ENCODE measurements at regions not wholly inside any gene's neighbourhood (a gene's known extent, or its start where the extent isn't known, plus 50 kb on each side); places are given as distances from the start of the nearest gene placed in this dataset.

DNA sequence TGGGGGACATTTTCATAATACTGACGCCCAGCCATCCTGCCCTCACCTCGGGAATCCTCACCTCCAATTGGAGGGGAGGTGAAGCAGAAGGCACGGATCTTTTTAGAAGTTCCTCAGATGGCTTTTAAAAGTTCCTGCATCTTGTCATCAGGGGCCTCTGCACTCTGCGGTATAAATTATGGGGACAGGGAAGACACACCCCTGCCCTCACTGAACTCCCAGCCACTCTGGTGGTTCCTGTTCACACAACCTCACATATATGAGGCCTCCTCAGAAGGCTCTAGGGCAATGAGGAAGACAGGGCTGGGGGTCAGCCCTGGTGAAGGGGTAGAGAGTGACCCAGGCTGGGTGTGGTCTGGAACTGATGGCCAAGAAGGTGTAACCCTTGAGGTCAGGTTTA, 187.0 kb downstream of the SOD2 start:
- intact Hi-C loops (cut with DNase I), result no loop called here
- TF ChIP-seq, protein P1, sequence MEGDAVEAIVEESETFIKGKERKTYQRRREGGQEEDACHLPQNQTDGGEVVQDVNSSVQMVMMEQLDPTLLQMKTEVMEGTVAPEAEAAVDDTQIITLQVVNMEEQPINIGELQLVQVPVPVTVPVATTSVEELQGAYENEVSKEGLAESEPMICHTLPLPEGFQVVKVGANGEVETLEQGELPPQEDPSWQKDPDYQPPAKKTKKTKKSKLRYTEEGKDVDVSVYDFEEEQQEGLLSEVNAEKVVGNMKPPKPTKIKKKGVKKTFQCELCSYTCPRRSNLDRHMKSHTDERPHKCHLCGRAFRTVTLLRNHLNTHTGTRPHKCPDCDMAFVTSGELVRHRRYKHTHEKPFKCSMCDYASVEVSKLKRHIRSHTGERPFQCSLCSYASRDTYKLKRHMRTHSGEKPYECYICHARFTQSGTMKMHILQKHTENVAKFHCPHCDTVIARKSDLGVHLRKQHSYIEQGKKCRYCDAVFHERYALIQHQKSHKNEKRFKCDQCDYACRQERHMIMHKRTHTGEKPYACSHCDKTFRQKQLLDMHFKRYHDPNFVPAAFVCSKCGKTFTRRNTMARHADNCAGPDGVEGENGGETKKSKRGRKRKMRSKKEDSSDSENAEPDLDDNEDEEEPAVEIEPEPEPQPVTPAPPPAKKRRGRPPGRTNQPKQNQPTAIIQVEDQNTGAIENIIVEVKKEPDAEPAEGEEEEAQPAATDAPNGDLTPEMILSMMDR (IDR thresholded peaks at IDR 0.05), result no peak
- ATAC-seq (peak in 1 of 8 donors; percentile 9), DNase-seq (no peak)
- Histone ChIP-seq H3K4me1 (peaks cover 0 to 11% (median 0%) of the 10 kb centered on the region in 9 donors), H3K36me3 (no peaks in the 10 kb centered on the region), H3K4me3 (no peak overlapping the region), H3K9me3 (no peaks in the 10 kb centered on the region), H3K27ac (peak overlapping the region in 2 of 10 donors; percentile 29 to 36), H3K27me3 (peaks cover 0 to 5% (median 0%) of the 10 kb centered on the region in 7 donors)
- 69 to 70% methylated on average over 4 of the region's 4 CpGs for WGBS, 2 donors

DNA sequence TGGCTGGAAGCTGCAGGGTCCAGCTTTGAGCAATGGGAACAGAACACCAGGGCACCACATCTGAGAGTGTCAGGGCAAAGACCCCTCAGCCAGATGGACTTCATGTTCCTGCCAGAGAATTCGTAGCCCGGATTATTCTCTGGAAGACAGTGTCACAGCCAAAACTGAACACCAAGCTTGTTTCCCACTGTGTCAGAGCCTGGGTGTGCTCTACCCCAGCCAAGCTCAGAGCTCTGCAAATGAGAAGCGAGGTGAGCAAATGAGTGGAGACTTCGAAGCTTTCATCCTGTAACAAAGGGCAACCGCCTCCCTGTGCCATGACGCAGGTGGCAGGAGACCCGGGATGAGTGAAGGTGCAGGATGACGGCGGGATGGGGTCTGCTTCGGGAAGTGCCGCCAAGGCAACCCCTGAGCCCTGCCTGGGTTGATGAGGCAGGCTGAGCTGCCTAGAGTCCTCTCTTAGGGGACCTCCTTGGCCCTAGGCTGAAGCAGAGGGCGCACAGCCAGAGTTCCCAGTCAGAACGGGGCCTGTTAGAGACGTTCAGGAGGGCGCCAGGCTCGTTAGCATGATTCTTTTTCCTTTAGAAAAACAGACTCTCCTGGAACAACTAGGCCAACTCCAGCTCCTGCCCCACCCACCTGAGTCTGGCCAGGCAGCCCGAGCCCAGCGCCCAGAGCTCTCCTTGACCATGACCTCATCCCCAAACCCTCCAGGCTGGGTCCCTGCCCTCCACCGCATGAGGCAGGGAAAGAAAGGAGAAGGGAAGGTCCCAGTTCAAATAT, 187.7 kb downstream of the SOD2 start:
- 66 to 75% methylated on average over 19 of the region's 19 CpGs for WGBS, 2 donors
- peak; percentile 61 to 87 (median 72) for ATAC-seq
- TF ChIP-seq, protein P1 (IDR thresholded peaks at IDR 0.05), result no peak
- DNase-seq, result peak; percentile 38 to 49
- Histone ChIP-seq H3K4me3 (no peak overlapping the region), H3K27me3 (peaks cover 0 to 4% (median 0%) of the 10 kb centered on the region in 7 donors), H3K36me3 (no peaks in the 10 kb centered on the region), H3K9me3 (no peaks in the 10 kb centered on the region), H3K27ac (peak overlapping the region in 6 of 10 donors; percentile 4 to 36 (median 27)), H3K4me1 (peaks cover 0 to 11% (median 0%) of the 10 kb centered on the region in 9 donors)
- intact Hi-C loops (cut with DNase I), result no loop called here

DNA sequence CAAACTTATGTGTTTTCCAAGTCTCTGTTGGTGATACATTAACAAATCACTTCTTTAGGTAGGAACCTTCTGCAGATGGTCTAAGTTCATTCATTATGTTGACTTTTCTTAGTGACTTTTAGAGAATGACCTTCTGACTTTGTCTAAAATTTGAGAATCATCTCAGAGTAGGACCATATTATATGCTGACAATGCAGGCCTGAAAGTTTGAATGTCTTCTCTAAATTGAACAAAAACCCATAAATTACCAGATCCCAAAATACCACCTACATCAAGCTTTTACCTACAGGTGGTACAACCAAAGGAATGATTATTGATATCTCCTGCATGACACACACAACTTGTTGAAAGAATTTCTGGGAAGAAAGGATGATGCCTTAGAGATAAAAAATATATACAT, 191.5 kb downstream of the SOD2 start:
- H3K27ac ChIP-seq, result no peak overlapping the region
- TF ChIP-seq, protein P1 (IDR thresholded peaks at IDR 0.05), result no peak
- peaks cover 0 to 20% (median 0%) of the 10 kb centered on the region in 11 donors for H3K9me3 ChIP-seq
- no peaks in the 10 kb centered on the region for H3K27me3 ChIP-seq
- DNase-seq (no peak), ATAC-seq (no peak)
- no peak overlapping the region for H3K4me3 ChIP-seq
- peaks cover 0 to 11% (median 0%) of the 10 kb centered on the region in 9 donors for H3K4me1 ChIP-seq
- H3K36me3 ChIP-seq, result no peaks in the 10 kb centered on the region
- intact Hi-C loops (cut with DNase I), result no loop called here

DNA sequence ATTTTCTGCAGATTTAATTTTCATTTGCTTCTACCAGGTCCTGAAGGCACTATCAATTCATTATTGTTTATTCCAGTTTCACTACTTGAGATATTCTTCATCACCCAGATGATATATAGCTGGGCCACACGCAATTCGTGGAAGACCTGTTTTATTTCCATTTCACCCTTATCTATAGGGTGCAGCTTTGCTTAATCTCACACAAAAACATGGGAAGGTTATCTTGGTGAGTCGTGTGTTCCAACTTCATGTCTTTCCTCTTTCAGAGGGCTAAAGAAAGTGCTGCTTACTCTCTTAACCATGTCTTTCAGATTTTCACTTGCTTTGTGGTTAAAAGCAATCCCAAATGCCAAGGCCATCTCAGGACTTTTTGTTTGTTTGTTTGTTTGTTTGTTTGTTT, 194.0 kb downstream of the SOD2 start:
- H3K4me3 ChIP-seq, result no peak overlapping the region
- no peak overlapping the region for H3K27ac ChIP-seq
- WGBS, 2 donors, result 58 to 61% methylated on average over 3 of the region's 3 CpGs
- H3K27me3 ChIP-seq, result peaks cover 0 to 4% (median 0%) of the 10 kb centered on the region in 7 donors
- peaks cover 0 to 20% (median 0%) of the 10 kb centered on the region in 11 donors for H3K9me3 ChIP-seq
- no peaks in the 10 kb centered on the region for H3K36me3 ChIP-seq
- intact Hi-C loops (cut with DNase I), result no loop called here
- TF ChIP-seq, protein P1 (IDR thresholded peaks at IDR 0.05), result no peak
- no peak for ATAC-seq
- H3K4me1 ChIP-seq, result peaks cover 0 to 4% (median 0%) of the 10 kb centered on the region in 9 donors
- DNase-seq, result no peak
